Stimulated activated naive CD4-positive, alpha-beta T cell treated with Interleukin-2 at 50 U/mL for 16 hours (primary cell): ENCODE measurements at regions not wholly inside any gene's neighbourhood (a gene's known extent, or its start where the extent isn't known, plus 50 kb on each side); places are given as distances from the start of the nearest gene placed in this dataset.
"Not testable (repeated sequence)": the region's sequence is repeated elsewhere in the genome, so short reads cannot be mapped to it uniquely, and the experiment has no call there.

ENCODE experiments used
- DNase-seq: peaks from one replicate; lab custom pipeline; 2025; lab: John Stamatoyannopoulos, UW

DNA sequence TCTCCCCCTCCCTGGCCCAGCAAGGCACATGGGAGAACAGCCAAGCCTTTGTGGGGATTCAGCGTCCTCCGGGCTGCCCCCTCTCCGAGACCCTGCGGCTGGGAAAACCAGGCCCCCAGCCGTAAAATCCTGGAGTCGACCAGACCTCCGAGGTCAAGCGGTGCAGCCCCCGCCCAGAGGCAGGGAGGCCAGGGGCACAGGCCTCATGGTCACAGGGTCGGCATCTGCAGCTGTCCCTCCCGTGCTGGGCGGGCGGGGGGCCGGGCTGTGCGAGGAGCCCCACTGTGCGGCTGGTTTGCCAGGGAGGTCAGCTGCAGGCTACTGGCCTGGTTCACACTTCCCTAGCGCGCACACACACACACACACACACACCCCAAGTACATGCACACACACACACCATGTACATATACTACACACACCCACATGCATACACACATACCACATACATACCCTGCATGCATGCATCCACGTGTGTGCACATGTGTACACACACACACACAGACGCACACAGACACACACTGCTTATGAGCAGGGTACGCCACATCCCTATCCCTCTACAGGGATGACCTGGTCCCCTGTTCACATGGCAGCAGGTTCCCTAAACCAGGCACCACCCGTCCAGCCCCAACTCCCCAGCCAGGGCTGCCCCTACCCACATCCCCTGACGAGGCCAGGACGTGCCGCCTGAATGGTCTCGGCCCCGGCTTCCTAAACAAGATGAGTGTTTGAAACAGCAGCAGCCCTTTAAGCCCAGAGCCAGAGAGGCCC, 108.9 kb upstream of the CIBAR2 start:
- no peak for DNase-seq

DNA sequence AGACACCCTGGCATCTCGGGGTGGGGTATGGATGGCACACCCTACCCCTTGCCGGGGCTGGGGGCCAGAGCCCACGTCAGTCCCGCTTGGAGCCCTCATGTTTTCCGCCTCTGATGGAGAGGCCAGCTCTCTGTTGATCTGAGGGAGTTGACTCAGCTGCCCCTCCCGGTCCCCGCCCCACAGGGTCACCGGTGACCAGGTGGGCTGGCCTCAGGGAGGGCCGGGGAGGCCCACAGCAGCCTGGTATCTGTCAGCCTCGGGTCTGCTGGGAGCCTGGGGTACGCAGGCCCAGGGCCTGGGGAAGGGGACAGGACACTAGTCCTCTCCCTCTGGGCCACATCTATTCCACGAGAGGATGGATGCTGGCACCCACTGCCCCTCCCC, 109.5 kb upstream of the CIBAR2 start:
- DNase-seq = no peak

GRCh38 chr16:85222155-85222863, 110.0 kb upstream of the CIBAR2 start:
- DNase-seq = no peak

- no peak for DNase-seq
Measured at GRCh38 chr16:85225257-85225656, 113.0 kb upstream of the CIBAR2 start.

GRCh38 chr16:85225721-85226120, 113.4 kb upstream of the CIBAR2 start:
- no peak for DNase-seq

DNA sequence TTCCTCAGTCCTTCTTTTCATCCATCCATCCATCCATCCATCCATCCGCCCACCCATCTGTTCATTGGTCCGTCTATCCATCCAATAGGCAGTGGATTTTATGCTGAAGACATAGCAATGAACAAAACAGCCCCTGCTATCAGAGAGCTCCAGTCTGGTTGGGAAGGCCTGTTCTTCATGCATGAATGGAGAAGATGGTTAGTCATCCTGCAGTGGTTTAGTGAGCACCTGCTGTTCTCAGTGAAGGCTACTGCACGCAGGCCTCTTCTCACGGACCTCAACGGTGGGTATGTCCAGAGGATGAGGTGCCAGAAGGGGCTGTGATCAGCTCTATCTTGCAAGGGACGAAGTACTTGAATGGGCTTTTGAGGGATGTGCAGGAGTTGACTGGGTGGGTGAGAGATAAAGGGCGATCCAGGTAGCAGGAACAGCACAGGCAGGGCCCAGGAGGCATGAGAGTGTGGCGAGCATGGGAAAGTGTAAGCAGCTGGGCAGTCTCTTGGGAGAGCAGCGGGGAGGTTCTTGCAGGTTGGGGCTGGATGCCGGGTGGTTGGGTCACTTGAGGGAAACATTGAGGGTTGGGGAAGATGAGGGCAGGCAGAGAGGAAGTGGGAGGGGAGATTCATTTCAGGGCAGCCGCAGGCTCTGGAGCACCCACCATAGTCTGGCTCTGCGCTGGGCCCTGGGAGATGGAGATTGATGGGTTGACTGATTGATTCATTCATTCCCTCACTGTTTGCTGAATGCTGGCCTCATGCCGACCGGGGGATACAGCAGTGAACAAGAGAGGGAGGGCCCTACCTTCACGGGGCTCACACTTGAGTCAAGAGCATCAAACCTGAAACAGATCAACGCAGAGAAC, 115.0 kb upstream of the CIBAR2 start:
- DNase-seq = no peak

DNA sequence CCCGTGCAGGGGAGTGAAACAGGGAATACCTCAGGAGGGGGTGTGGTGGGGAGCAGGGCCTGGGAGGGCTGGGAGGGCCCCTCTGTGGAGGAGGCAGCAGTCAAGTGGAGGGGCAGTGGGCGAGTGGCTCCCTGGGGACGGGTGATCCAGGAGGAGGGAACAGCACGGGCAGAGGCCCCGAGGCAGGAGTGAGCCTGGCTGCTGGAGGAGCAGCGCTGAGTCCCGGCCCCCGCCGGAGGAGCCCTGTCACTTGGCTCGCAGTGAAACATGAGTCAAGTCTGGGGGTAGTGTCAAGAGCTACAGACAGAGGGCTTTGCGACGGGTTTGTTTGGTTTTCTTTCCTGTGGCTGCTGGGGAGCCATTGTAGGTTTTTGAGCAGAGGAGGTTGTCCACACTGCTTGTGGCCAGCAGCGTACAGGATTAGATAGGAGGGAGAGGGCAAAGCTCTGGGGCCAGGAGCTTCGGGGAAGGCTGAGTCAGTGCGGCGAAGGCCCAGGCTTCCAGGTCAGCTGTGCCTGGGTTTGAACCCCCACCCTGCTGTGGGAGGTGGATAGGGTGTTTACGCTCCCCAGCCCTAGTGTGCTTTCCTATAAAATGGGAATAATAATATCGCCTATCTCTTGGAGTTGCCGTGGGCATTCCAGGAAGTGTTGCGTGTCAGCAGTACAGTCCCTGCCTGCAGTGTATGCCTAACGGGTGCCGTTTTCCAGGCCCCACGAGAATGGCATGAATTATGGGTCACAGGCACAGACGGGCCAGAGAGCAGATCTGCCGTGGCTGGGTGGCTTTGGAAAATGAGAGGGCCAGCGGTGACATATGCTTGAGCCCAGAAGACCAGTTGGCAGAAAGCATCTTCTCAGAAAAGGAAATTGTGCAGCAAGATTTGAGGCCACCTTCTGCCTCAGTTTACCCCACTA, 115.9 kb upstream of the CIBAR2 start:
- DNase-seq = no peak

GRCh38 chr16:85228970-85229430, 116.7 kb upstream of the CIBAR2 start:
- DNase-seq = no peak

GRCh38 chr16:85229869-85230462, 117.7 kb upstream of the CIBAR2 start:
- DNase-seq = no peak

- not testable (repeated sequence) for DNase-seq
Measured at GRCh38 chr16:85230764-85231383, 118.6 kb upstream of the CIBAR2 start.

GRCh38 chr16:85231959-85232358, 119.7 kb upstream of the CIBAR2 start:
- no peak for DNase-seq

DNA sequence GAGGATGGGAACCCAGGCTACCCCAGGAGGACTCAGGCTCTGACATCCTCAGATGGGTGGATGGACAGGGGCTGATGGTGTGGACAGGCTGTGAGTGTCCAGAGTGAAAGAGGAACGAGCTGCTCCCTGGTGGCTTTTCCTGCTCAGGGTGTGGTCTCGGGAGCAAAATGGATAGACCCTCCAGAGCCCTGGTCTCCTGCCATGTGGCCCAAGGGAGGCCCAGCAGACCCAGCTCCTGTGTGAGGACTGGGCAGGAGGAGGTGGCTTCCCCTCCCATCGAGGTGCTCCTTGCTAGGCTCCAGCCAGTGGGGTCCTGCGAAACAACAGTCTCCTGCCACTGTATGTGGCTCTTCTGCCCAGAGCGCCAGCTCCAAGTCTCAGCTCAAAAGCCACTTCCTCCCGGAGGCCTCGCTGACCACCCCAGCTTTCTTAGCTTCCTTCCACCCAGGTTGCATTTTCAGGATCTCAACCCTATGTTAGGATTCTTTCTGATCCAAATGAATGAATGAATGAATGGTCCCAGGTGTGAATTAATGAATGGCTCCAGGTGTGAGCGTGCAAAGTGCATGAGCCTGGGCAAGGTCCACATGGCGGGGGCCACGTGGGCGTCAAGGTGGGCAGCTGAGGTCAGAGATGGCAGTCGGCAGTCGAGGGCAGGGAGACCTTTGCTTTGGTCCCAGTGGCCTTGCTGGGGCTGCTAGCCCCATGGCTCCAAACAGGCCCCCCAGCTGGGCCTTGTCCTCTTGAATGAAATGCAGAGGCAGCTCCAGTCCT, 120.3 kb upstream of the CIBAR2 start:
- no peak for DNase-seq

DNA sequence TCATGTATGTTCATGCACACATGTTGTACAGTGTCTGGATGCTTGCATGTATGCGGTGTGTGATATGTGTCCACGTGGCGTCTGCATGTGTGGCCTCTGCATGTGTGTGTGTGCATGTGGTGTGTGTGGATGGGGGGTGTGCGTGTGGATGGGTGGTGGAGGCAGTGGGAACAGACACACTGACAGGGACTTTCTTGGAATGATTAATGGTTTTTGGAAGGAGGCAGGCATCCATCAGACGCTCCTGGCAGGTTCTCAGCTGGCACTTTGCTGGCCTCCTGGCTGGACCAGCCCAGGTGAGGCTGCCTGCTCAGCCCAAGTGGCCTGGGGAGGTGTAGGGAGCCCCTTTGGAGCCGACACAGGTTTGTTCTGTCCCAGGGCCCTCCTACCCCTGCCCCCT, 121.2 kb upstream of the CIBAR2 start:
- DNase-seq = no peak

GRCh38 chr16:85234310-85235204, 122.3 kb upstream of the CIBAR2 start:
- no peak for DNase-seq

DNA sequence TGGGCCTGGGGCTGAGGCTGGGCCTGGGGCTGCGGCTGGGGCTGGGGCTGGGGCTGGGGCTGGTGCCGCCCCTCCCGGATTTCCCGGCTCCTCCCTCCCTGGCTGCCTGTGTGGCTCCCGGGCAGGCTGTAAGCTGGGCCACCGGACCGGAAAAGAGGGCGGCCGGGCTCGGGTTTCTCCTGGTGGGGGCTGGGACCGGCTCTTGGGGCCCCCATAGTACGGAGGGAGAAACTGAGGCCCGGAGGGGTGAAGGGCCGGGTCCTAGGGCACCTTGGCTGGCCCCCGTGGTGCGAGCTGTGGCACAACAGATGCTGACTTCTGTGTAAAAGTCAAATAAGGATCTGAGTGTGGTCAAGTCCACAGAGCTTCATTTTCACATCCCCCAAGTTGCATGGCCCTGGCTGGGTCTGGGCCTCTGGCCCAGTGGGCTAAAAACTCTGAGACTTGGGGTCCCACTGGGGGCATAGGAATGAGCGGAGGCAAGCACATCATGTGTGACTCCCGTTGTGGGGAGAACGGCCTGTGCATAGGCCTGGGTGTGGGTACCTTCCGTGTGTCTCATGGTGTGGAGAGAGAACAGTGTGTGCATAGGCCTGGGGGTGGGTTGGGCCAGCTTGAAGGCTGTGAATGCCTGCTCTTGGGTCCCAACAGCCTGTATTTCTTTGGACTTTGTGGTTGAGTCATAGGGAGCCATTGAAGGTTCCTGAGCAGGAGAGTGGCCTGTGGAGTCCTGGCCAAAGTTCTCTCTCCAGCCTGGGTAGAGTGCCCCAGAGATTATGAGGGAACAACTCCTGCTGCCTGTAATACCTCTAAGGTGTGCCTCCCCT, 123.9 kb upstream of the CIBAR2 start:
- no peak for DNase-seq

- no peak for DNase-seq
Measured at GRCh38 chr16:85236818-85237150, 124.5 kb upstream of the CIBAR2 start.

DNA sequence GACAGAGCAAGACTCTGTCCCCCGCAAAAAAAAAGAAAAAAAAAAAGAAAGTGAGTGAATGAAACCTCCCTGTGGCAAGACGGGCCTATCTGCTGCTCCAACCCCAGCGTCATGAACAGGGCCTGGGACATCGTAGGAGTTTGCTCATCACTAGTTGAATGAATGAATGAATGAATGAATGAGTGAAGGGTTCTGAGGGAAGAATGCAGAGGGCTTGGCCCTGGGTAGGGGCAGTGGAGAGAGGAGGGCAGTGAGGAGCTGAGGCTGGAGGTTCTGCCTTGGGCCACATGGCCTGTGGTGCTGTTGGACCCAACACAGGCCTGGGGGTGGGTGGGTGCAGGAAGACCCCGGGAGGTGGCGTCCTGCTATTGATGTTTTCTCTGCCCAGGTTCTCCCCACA, 125.5 kb upstream of the CIBAR2 start:
- DNase-seq = no peak

GRCh38 chr16:85238233-85238647, 126.0 kb upstream of the CIBAR2 start:
- no peak for DNase-seq
